Fibroblast of peridontal ligament (primary cell): ENCODE measurements at regions not wholly inside any gene's neighbourhood (a gene's known extent, or its start where the extent isn't known, plus 50 kb on each side); places are given as distances from the start of the nearest gene placed in this dataset.
"Not testable (repeated sequence)": the region's sequence is repeated elsewhere in the genome, so short reads cannot be mapped to it uniquely, and the experiment has no call there.

ENCODE experiments used
- DNase-seq: peaks from one replicate; pipeline ENCODE4 v3.0.0-alpha.2; 2010; ENCODE audit errors: extremely low read depth

- DNase-seq = peak; percentile 60
These were observed 55.5 kb downstream of the TPBG start for GRCh38 chr6:82419132-82419581.

DNA sequence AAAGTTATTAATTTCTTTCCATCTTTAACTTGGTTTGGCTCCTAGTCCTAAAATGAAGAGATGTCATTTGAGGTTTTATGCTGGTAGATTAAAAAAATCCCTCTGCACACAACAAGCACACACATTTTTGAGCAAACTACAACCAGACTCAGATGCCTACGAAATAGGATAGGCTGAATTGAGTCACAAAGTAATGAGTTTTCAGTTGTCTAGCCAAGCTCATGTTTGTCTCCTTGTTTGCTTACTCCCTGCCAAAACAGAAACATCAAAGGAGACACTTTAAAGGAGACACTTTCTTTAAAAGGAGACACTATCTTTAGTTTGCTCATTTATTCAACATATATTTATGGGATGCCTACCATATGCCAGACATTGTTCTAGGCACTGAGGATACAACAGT, 56.2 kb downstream of the TPBG start:
- peak; percentile 62 for DNase-seq

GRCh38 chr6:82430611-82431010, 67.0 kb downstream of the TPBG start:
- DNase-seq = no peak

DNA sequence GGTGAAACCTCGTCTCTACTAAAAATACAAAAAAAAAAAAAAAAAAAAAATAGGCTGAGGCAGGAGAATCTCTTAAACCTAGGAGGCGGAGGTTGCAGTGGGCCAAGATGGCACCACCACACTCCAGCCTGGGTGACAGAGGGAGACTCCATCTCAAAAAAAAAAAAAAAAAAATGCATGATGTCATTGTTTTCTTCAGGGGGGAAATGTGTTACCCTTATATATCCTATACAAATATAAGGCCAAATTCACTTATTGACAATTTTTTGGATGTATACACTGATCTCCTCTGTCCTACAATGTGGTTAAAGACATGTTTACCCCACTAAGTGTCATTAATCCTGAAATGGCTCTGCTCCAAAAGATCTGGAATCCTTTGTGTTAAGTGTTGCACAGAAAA, 73.1 kb downstream of the TPBG start:
- no peak for DNase-seq

- peak; percentile 29 for DNase-seq
These were observed 74.1 kb downstream of the TPBG start for GRCh38 chr6:82437701-82438100.

- DNase-seq = no peak
These were observed 77.6 kb downstream of the TPBG start for GRCh38 chr6:82441047-82441855.

- no peak for DNase-seq
These were observed 78.6 kb downstream of the TPBG start for GRCh38 chr6:82442061-82442719.

- DNase-seq = no peak
These were observed 94.5 kb downstream of the TPBG start for GRCh38 chr6:82458147-82458546.

DNA sequence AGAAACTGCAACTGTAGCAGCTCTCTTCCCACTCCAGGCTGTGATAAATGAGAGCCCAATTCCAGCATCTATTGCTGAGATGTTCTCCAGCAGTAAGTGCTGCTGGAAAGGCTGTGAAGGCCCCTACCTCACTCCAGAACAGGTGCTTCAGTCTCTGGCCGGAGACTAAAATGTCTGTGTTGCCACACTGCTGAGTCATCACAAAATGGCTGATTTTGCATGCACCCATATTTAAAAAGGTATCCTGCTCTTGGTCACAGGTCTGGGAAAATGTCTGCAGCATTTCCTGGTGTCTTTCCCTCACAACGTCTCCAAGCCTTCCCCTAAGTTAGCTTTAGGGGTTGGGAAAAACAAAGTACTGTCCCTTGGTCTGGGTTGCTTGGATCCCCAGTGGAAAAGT, 95.1 kb downstream of the TPBG start:
- no peak for DNase-seq

- DNase-seq = no peak
These were observed 97.9 kb downstream of the TPBG start for GRCh38 chr6:82461536-82461935.

DNA sequence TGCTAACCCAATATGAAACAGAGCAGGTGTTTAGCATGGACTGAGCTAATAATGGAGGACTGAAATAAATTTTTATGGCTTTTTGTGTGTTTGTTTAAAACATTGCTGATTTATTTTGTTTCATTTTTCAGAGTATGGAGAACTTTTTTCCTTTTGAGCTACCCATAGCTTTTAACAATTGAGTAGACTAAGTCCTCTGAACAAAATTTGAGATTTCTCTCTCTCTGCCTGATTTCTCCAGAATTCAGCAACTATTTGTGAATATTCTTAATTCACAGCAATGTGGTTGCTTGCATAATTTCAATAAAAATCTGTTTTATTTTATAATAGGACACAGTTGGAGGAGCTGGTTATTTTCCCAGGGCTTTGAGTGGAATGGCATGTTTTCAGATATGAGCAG, 103.7 kb downstream of the TPBG start:
- peak; percentile 1 for DNase-seq

DNA sequence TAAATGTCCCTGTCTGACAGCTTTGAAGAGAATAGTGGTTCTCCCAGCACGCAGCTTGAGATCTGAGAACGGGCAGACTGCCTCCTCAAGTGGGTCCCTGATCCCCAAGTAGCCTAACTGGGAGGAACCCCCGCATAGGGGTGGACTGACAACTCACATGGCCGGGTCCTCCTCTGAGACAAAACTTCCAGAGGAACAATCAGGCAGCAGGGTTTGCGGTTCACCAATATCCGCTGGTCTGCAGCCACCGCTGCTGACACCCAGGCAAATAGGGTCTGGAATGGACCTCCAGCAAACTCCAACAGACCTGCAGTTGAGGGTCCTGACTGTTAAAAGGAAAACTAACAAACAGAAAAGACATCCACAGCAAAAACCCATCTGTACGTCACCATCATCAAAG, 106.5 kb downstream of the TPBG start:
- not testable (repeated sequence) for DNase-seq

- DNase-seq = not testable (repeated sequence)
These were observed 111.5 kb downstream of the TPBG start for GRCh38 chr6:82475106-82475505.

DNA sequence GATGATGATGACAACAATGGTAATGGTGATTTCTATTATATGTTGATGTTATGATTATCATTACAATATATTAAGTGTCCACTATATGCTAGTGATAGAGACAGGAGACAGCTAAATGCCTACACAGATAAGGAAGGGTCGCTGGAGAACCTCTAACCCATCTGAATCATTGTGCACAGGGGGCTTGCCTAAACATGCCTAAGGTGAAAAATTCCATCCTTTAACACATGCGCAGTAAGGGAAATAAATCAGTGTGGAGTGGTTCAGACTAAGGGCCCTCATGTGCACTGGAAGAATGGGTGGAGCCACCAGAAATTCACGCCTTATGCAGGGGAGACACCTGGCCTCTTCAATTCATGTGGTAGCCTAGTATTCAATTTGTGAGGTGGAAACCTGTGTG, 120.4 kb downstream of the TPBG start:
- no peak for DNase-seq

GRCh38 chr6:82484737-82485626, 121.4 kb downstream of the TPBG start:
- DNase-seq = no peak

DNA sequence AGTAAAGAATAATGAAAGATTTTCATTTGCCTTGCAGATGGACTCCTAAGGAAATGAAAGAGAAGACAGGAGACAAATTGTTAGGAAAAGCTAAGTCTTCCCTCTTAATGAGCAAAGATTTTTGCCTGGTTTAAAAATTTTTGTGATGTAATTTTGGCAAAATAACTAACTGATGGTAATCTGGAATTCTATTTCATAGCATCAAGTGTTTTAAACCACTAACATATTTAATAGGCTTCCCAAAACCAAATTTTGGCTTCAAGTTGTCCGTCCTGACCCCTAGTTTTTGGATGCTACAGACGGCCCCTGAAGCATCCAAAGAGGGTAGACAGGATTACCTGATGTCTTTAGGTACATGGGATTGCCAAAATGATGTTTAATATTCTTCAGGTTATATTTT, 124.3 kb downstream of the TPBG start:
- no peak for DNase-seq

- DNase-seq = no peak
These were observed 124.8 kb downstream of the TPBG start for GRCh38 chr6:82488403-82488802.

DNA sequence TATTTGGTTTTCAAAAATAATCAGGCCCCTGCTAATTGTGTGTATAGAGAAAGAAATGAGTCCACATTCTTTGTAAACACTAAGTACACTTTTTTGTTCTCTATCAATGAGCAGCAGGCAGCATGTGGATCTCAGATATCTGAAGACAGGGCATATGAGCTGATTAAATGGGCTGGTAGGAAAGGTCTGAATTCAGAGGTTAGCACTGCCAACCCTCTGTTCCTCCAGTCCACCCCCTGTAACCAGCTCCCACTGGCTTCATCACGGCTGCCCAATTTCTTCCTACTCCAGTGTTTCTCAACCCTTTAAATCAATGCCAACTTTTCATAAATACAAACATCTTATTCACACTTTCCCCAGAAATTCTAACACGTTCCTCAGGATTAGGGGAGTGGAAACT, 128.5 kb downstream of the TPBG start:
- no peak for DNase-seq

DNA sequence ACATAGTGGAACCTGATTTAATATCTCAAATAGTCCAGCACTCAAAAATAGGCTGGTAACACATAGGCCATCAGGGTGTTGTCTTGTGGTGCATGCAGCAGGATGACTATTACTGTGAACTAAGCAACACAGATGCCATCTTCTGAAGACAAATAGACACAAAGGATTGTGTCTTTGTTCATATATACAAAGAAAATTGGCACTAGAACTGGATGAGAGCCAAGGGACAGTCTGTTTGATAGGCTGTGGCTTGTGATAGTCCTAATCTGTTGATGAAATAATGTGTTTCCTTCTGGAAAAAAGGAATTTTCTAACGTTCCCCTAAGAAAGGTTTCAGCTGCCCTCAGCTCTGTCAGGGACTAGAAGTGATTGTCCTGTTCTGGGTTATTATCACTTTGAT, 129.8 kb downstream of the TPBG start:
- DNase-seq = no peak

DNA sequence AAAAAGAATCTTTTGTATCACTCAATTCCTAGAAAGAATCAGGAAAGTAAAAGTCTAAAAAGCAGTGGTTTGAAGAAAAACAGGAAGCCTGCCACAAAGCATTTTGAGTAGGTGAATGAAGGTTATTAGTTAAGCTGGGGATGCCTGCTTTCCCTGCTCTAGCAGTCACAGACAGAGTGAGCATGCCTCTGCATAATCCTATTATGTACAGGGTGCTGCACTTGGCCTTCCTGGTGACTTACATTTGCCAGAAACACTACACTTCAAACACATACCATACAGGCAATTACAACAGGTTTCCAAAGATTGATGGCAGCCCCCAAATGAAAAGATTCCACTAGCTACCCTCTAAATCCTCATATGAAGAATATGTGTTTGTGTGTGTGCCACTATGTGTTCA, 130.8 kb downstream of the TPBG start:
- no peak for DNase-seq

GRCh38 chr6:82501901-82502300, 138.3 kb downstream of the TPBG start:
- not testable (repeated sequence) for DNase-seq

DNA sequence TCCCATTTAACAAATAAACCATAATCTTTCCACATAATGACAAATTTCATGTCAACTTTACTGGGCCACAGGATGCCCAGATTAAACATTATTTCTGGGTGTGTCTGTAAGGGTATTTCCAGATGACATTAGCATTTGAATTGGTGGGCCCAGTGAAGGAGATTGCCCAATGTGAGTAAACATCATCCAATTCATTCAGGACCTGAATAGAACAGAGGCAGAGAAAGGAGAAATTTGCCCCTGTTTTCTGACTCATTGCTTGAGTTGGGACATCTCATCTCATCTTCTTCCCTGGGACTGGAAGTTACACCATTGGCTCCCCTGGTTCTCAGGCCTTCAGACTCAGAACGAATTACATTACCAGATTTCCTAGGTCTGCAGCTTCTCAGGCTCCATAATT, 142.9 kb downstream of the TPBG start:
- no peak for DNase-seq
